ENCODE measurements at regions not wholly inside any gene's neighbourhood (a gene's known extent, or its start where the extent isn't known, plus 50 kb on each side); places are given as distances from the start of the nearest gene placed in this dataset.

DNA sequence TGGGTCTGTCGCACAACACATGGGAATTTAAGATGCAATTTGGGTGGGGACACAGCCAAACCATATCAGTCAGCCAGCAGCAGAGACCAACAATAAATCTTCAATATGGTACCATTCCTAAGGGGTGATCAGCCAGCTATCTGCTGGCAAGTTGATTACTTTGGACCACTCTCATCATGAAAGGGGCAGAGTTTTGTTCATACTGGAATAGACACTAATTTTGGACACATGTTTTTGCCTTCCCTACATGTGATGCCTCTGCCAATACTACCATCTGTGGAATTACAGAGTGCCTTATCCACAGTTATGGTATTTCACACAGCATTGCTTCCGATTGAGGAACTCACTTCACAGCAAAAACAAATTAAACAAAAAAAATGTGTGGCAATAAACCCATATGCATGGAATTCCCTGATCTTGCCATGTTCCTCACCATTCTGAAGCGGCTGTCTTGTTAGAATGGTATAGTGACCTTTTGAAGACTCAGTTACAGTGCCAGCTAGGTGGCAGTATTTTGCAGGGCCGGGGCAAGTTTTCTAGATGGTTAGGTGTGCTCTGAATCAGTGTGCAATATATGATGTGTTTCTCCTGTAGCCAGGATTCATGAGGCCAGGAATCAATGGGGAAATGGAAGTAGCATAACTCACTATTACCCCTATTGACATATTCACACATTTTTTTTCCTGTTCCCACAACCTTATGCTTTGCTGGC is 179.0 kb upstream of the IGF1 start:
- Histone ChIP-seq H3K9me2 (replicated peaks; ENCODE audit: insufficient read depth) (no peaks in the 10 kb centered on the region), H3K27ac (no peak overlapping the region), H4K20me1 (ENCODE audit: insufficient read depth, poor library complexity, severe bottlenecking) (no peaks in the 10 kb centered on the region), H3K4me1 (ENCODE audit: insufficient read depth) (no peaks in the 10 kb centered on the region), H3K4me2 (no peak overlapping the region), H3K79me2 (no peaks in the 10 kb centered on the region), H3K9me3 (ENCODE audit: low read depth) (no peaks in the 10 kb centered on the region), H3K27me3 (no peaks in the 10 kb centered on the region), H3K4me3 (no peak overlapping the region), H3K36me3 (replicated peaks; ENCODE audit: insufficient read depth, low read depth) (no peaks in the 10 kb centered on the region), H2AFZ (no peak overlapping the region)
- no peak for DNase-seq (ENCODE audit: low spot score)
- WGBS (ENCODE audit: low lambda C conversion rate, missing lambda C conversion rate), result 85% methylated on average over 4 of the region's 4 CpGs
- TF ChIP-seq EZH2 (IDR thresholded peaks at IDR 0.05; ENCODE audit: borderline replicate concordance), result no peak
- TF ChIP-seq, protein P1, sequence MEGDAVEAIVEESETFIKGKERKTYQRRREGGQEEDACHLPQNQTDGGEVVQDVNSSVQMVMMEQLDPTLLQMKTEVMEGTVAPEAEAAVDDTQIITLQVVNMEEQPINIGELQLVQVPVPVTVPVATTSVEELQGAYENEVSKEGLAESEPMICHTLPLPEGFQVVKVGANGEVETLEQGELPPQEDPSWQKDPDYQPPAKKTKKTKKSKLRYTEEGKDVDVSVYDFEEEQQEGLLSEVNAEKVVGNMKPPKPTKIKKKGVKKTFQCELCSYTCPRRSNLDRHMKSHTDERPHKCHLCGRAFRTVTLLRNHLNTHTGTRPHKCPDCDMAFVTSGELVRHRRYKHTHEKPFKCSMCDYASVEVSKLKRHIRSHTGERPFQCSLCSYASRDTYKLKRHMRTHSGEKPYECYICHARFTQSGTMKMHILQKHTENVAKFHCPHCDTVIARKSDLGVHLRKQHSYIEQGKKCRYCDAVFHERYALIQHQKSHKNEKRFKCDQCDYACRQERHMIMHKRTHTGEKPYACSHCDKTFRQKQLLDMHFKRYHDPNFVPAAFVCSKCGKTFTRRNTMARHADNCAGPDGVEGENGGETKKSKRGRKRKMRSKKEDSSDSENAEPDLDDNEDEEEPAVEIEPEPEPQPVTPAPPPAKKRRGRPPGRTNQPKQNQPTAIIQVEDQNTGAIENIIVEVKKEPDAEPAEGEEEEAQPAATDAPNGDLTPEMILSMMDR (IDR thresholded peaks at IDR 0.05; ENCODE audit: poor library complexity), result no peak
- no peak for TF ChIP-seq EZH2phosphoT487 (IDR thresholded peaks at IDR 0.05; ENCODE audit: low read depth, severe bottlenecking, unreplicated experiment)

DNA sequence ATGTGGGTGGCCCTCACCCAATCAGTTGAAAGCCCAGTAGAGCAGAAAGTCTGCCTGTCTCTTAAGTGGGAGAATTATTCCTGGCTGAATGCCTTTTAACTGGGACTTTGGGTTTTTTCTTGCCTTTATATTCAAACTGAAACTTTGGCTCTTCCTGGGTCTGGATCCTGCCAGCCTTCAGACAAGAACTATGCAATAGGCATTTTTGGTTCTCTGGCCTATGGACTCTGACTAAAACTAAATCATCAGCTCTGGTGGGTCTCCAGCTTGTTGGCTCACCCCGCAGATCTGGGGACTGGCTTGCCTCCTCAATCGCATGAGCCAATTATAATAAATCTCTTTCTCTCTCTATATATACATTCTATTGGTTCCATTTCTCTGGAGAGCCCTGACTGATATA is 173.0 kb upstream of the IGF1 start:
- H3K4me3 ChIP-seq, result no peak overlapping the region

DNA sequence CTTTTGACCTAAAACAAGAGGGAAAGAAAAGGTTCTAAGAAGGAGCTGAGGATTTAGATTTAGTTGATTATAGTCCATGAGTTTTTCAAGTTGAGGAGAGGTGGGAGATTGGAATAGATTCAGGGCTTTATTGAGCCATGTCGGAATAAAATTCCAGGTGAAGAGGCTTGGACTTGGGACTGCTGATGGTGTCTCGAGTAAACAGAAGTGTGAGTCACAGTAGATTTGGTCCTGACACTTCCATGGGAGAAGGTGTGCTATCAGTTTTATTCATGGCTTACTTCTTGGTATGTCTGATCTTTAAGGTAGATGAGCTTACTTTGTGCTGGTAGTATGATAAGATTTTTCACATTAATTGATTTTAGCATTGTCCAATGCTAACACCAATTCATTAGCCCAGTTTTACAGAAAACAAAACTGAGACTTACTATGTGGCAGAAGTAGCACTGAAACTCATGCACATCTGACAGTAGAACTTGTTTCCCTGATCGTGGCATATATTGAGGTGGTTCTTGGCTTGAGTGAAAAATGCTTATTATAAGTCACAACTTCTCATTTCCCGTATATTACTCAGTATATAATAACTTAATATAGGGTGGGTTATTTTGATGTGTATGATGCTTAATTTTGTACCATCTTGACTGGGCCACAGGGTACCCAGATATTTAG is 172.4 kb upstream of the IGF1 start:
- 81% methylated on average over 4 of the region's 4 CpGs for WGBS (ENCODE audit: low lambda C conversion rate, missing lambda C conversion rate)
- no peaks in the 10 kb centered on the region for H3K27me3 ChIP-seq
- H3K27ac ChIP-seq, result no peak overlapping the region
- no peaks in the 10 kb centered on the region for H4K20me1 ChIP-seq (ENCODE audit: insufficient read depth, poor library complexity, severe bottlenecking)
- no peak for TF ChIP-seq EZH2 (IDR thresholded peaks at IDR 0.05; ENCODE audit: borderline replicate concordance)
- TF ChIP-seq EZH2phosphoT487 (IDR thresholded peaks at IDR 0.05; ENCODE audit: low read depth, severe bottlenecking, unreplicated experiment), result no peak
- TF ChIP-seq, protein P1 (IDR thresholded peaks at IDR 0.05; ENCODE audit: poor library complexity), result no peak
- DNase-seq (ENCODE audit: low spot score), result peak; percentile 16
- no peaks in the 10 kb centered on the region for H3K79me2 ChIP-seq
- no peaks in the 10 kb centered on the region for H3K36me3 ChIP-seq (replicated peaks; ENCODE audit: insufficient read depth, low read depth)
- H3K4me2 ChIP-seq, result no peak overlapping the region
- H3K9me3 ChIP-seq (ENCODE audit: low read depth), result no peaks in the 10 kb centered on the region
- no peak overlapping the region for H2AFZ ChIP-seq
- no peaks in the 10 kb centered on the region for H3K9me2 ChIP-seq (replicated peaks; ENCODE audit: insufficient read depth)
- no peaks in the 10 kb centered on the region for H3K4me1 ChIP-seq (ENCODE audit: insufficient read depth)
- H3K4me3 ChIP-seq, result no peak overlapping the region

More for the DNA sequence above, 173.0 kb upstream of the IGF1 start:
- H2AFZ ChIP-seq, result no peak overlapping the region
- H3K27ac ChIP-seq, result no peak overlapping the region
- TF ChIP-seq EZH2phosphoT487 (IDR thresholded peaks at IDR 0.05; ENCODE audit: low read depth, severe bottlenecking, unreplicated experiment), result no peak
- TF ChIP-seq, protein P1 (IDR thresholded peaks at IDR 0.05; ENCODE audit: poor library complexity), result no peak
- TF ChIP-seq EZH2 (IDR thresholded peaks at IDR 0.05; ENCODE audit: borderline replicate concordance), result no peak
- no peak overlapping the region for H3K4me2 ChIP-seq
- 86% methylated on average over 2 of the region's 2 CpGs for WGBS (ENCODE audit: low lambda C conversion rate, missing lambda C conversion rate)
- no peaks in the 10 kb centered on the region for H3K27me3 ChIP-seq
- H3K9me2 ChIP-seq (replicated peaks; ENCODE audit: insufficient read depth), result no peaks in the 10 kb centered on the region
- no peaks in the 10 kb centered on the region for H3K4me1 ChIP-seq (ENCODE audit: insufficient read depth)
- H3K79me2 ChIP-seq, result no peaks in the 10 kb centered on the region
- DNase-seq (ENCODE audit: low spot score), result no peak
- no peaks in the 10 kb centered on the region for H4K20me1 ChIP-seq (ENCODE audit: insufficient read depth, poor library complexity, severe bottlenecking)
- no peaks in the 10 kb centered on the region for H3K36me3 ChIP-seq (replicated peaks; ENCODE audit: insufficient read depth, low read depth)
- no peaks in the 10 kb centered on the region for H3K9me3 ChIP-seq (ENCODE audit: low read depth)

All from hepatocyte (in vitro differentiated cells).